GM10248 (cell line): ENCODE measurements at regions not wholly inside any gene's neighbourhood (a gene's known extent, or its start where the extent isn't known, plus 50 kb on each side); places are given as distances from the start of the nearest gene placed in this dataset.

Experiments
- CTCF ChIA-PET: fragments of 300-600 bp; sonication (Branson Sonifier 250); formaldehyde crosslinking; extraction: SDS; loops from one replicate; lab custom pipeline; 2021; ENCODE audit warnings: antibody characterized with exemption; lab: Yijun Ruan, JAX
- POLR2A ChIA-PET: fragments of 350-650 bp; sonication (Branson Sonifier 250); formaldehyde crosslinking; extraction: SDS; loops from one replicate; lab custom pipeline; 2020; ENCODE audit warnings: antibody characterized with exemption; lab: Yijun Ruan, JAX
- DNase-seq: peaks from one replicate; pipeline ENCODE4 v3.0.0; 2012; ENCODE audit errors: extremely low spot score
- CTCF ChIP-seq: IDR thresholded peaks from 2 replicates; pipeline ENCODE4 v1.5.1; 2012; ENCODE audit warnings: mild to moderate bottlenecking, low read depth; ENCODE audit errors: extremely low read depth, missing control alignments, control extremely low read depth

GRCh38 chr11:69994810-69995209 is 83.3 kb upstream of the ANO1 start:
- ChIA-PET POLR2A (no interaction called here), CTCF (no interaction called here)
- no peak for DNase-seq
- no peak for TF ChIP-seq CTCF

- no peak for DNase-seq
- CTCF ChIA-PET: no interaction called here
- POLR2A ChIA-PET: no interaction called here
- TF ChIP-seq CTCF: no peak
Observed at GRCh38 chr11:69995697-69996096, 82.4 kb upstream of the ANO1 start.

GRCh38 chr11:69996451-69996850 is 81.7 kb upstream of the ANO1 start:
- ChIA-PET POLR2A (no interaction called here), CTCF (interaction anchor here (1.3 kb wide), 1 partner anchor 12 kb away, joined by 3 read pairs; no protein-coding TSS in a partner anchor)
- DNase-seq: no peak
- no peak for TF ChIP-seq CTCF

GRCh38 chr11:69997352-69997751 is 80.8 kb upstream of the ANO1 start:
- TF ChIP-seq CTCF: no peak
- no peak for DNase-seq
- ChIA-PET POLR2A (no interaction called here), CTCF (interaction anchor here (1.3 kb wide), 1 partner anchor 11 kb away, joined by 3 read pairs; no protein-coding TSS in a partner anchor)

GRCh38 chr11:69999721-70000120 is 78.4 kb upstream of the ANO1 start:
- no peak for DNase-seq
- ChIA-PET CTCF (no interaction called here), POLR2A (no interaction called here)
- TF ChIP-seq CTCF: no peak

- ChIA-PET POLR2A (no interaction called here), CTCF (no interaction called here)
- no peak for TF ChIP-seq CTCF
- DNase-seq: no peak
Observed at GRCh38 chr11:70000228-70000627, 77.9 kb upstream of the ANO1 start.

- TF ChIP-seq CTCF: no peak
- CTCF ChIA-PET: no interaction called here
- POLR2A ChIA-PET: no interaction called here
- no peak for DNase-seq
Observed at GRCh38 chr11:70001246-70001645, 76.9 kb upstream of the ANO1 start.
